ENCODE measurements at regions not wholly inside any gene's neighbourhood (a gene's known extent, or its start where the extent isn't known, plus 50 kb on each side); places are given as distances from the start of the nearest gene placed in this dataset.

- no peaks in the 10 kb centered on the region for H3K4me1 Mint-ChIP-seq
- POLR2A ChIA-PET: no interaction called here
- peaks cover 0 to 8% (median 0%) of the 10 kb centered on the region in 9 donors for H3K9me3 Mint-ChIP-seq
- DNase-seq (no peak), ATAC-seq (no peak)
- no peak overlapping the region for H3K4me3 Mint-ChIP-seq
- no peaks in the 10 kb centered on the region for H3K36me3 Mint-ChIP-seq
- peaks cover 0 to 13% (median 4%) of the 10 kb centered on the region in 5 donors for H3K27me3 Mint-ChIP-seq
- no peak overlapping the region for H3K27ac Mint-ChIP-seq
These were observed 1051.4 kb downstream of the AGBL1 start for GRCh38 chr15:87131067-87131466.

GRCh38 chr15:87129916-87130315 is 1050.2 kb downstream of the AGBL1 start:
- Mint-ChIP-seq H3K4me3 (no peak overlapping the region), H3K4me1 (no peaks in the 10 kb centered on the region), H3K36me3 (no peaks in the 10 kb centered on the region), H3K27me3 (peaks cover 0 to 14% (median 6%) of the 10 kb centered on the region in 5 donors), H3K27ac (no peak overlapping the region), H3K9me3 (peaks cover 0 to 5% (median 0%) of the 10 kb centered on the region in 9 donors)
- POLR2A ChIA-PET: no interaction called here
- no peak for DNase-seq
- ATAC-seq: no peak

GRCh38 chr15:87123676-87124382 is 1044.2 kb downstream of the AGBL1 start:
- POLR2A ChIA-PET: no interaction called here
- DNase-seq (no peak), ATAC-seq (no peak)
- no peak overlapping the region for H3K27ac Mint-ChIP-seq
- H3K9me3 Mint-ChIP-seq: peaks cover 0 to 6% (median 0%) of the 10 kb centered on the region in 9 donors
- no peaks in the 10 kb centered on the region for H3K4me1 Mint-ChIP-seq
- H3K4me3 Mint-ChIP-seq: no peak overlapping the region
- no peaks in the 10 kb centered on the region for H3K36me3 Mint-ChIP-seq
- peaks cover 0 to 12% (median 4%) of the 10 kb centered on the region in 5 donors for H3K27me3 Mint-ChIP-seq

- Mint-ChIP-seq H3K27me3 (peaks cover 0 to 11% (median 4%) of the 10 kb centered on the region in 5 donors), H3K4me1 (no peaks in the 10 kb centered on the region), H3K27ac (no peak overlapping the region), H3K4me3 (no peak overlapping the region), H3K36me3 (no peaks in the 10 kb centered on the region), H3K9me3 (peaks cover 0 to 6% (median 0%) of the 10 kb centered on the region in 9 donors)
- ATAC-seq (no peak), DNase-seq (no peak)
- POLR2A ChIA-PET: no interaction called here
These were observed 1041.7 kb downstream of the AGBL1 start for GRCh38 chr15:87121336-87121735.

- Mint-ChIP-seq H3K9me3 (peaks cover 0 to 6% (median 0%) of the 10 kb centered on the region in 9 donors), H3K4me1 (no peaks in the 10 kb centered on the region), H3K27me3 (peaks cover 0 to 4% (median 2%) of the 10 kb centered on the region in 5 donors), H3K4me3 (no peak overlapping the region), H3K27ac (no peak overlapping the region), H3K36me3 (no peaks in the 10 kb centered on the region)
- DNase-seq (no peak), ATAC-seq (no peak)
- POLR2A ChIA-PET: no interaction called here
These were observed 1040.9 kb downstream of the AGBL1 start for GRCh38 chr15:87120555-87120954.

- POLR2A ChIA-PET: no interaction called here
- no peak for DNase-seq
These were observed 1039.2 kb downstream of the AGBL1 start for GRCh38 chr15:87118846-87119245.

GRCh38 chr15:87118435-87118834 is 1038.8 kb downstream of the AGBL1 start:
- H3K9me3 Mint-ChIP-seq: peaks cover 0 to 9% (median 0%) of the 10 kb centered on the region in 9 donors
- H3K36me3 Mint-ChIP-seq: no peaks in the 10 kb centered on the region
- no peak overlapping the region for H3K27ac Mint-ChIP-seq
- H3K4me3 Mint-ChIP-seq: no peak overlapping the region
- H3K4me1 Mint-ChIP-seq: no peaks in the 10 kb centered on the region
- POLR2A ChIA-PET: no interaction called here
- DNase-seq (no peak), ATAC-seq (no peak)
- peaks cover 0 to 4% (median 2%) of the 10 kb centered on the region in 5 donors for H3K27me3 Mint-ChIP-seq

More at GRCh38 chr15:87118846-87119245, 1039.2 kb downstream of the AGBL1 start:
- ATAC-seq: no peak
- H3K27me3 Mint-ChIP-seq: peaks cover 0 to 4% (median 2%) of the 10 kb centered on the region in 5 donors
- H3K9me3 Mint-ChIP-seq: peaks cover 0 to 9% (median 0%) of the 10 kb centered on the region in 9 donors
- H3K36me3 Mint-ChIP-seq: no peaks in the 10 kb centered on the region
- H3K4me3 Mint-ChIP-seq: no peak overlapping the region
- H3K4me1 Mint-ChIP-seq: no peaks in the 10 kb centered on the region
- no peak overlapping the region for H3K27ac Mint-ChIP-seq

GRCh38 chr15:87115795-87116194 is 1036.1 kb downstream of the AGBL1 start:
- Mint-ChIP-seq H3K4me3 (no peak overlapping the region), H3K9me3 (peaks cover 0 to 3% (median 0%) of the 10 kb centered on the region in 9 donors), H3K36me3 (no peaks in the 10 kb centered on the region), H3K4me1 (no peaks in the 10 kb centered on the region), H3K27me3 (peaks cover 0 to 2% (median 0%) of the 10 kb centered on the region in 5 donors), H3K27ac (no peak overlapping the region)
- no peak for ATAC-seq
- DNase-seq: no peak
- POLR2A ChIA-PET: no interaction called here

GRCh38 chr15:87099916-87100315 is 1020.2 kb downstream of the AGBL1 start:
- no peaks in the 10 kb centered on the region for H3K4me1 Mint-ChIP-seq
- DNase-seq: no peak
- peak overlapping the region in 2 of 10 donors; percentile 21 to 63 for H3K27ac Mint-ChIP-seq
- peaks cover 2 to 41% (median 16%) of the 10 kb centered on the region in 9 donors for H3K9me3 Mint-ChIP-seq
- H3K36me3 Mint-ChIP-seq: peaks cover 0 to 22% (median 2%) of the 10 kb centered on the region in 3 donors
- peaks cover 9 to 42% (median 17%) of the 10 kb centered on the region in 5 donors for H3K27me3 Mint-ChIP-seq
- no peak overlapping the region for H3K4me3 Mint-ChIP-seq
- POLR2A ChIA-PET: no interaction called here
- no peak for ATAC-seq

- POLR2A ChIA-PET: no interaction called here
- ATAC-seq (no peak), DNase-seq (no peak)
- peaks cover 0 to 8% (median 0%) of the 10 kb centered on the region in 5 donors for H3K27me3 Mint-ChIP-seq
- no peak overlapping the region for H3K27ac Mint-ChIP-seq
- no peaks in the 10 kb centered on the region for H3K36me3 Mint-ChIP-seq
- H3K9me3 Mint-ChIP-seq: peaks cover 0 to 4% (median 0%) of the 10 kb centered on the region in 9 donors
- no peaks in the 10 kb centered on the region for H3K4me1 Mint-ChIP-seq
- no peak overlapping the region for H3K4me3 Mint-ChIP-seq
These were observed 1009.9 kb downstream of the AGBL1 start for GRCh38 chr15:87089551-87089950.

GRCh38 chr15:87083201-87083600 is 1003.5 kb downstream of the AGBL1 start:
- no peaks in the 10 kb centered on the region for H3K36me3 Mint-ChIP-seq
- no peaks in the 10 kb centered on the region for H3K4me1 Mint-ChIP-seq
- POLR2A ChIA-PET: no interaction called here
- H3K27ac Mint-ChIP-seq: no peak overlapping the region
- H3K9me3 Mint-ChIP-seq: peaks cover 0 to 6% (median 0%) of the 10 kb centered on the region in 9 donors
- no peak for ATAC-seq
- no peak overlapping the region for H3K4me3 Mint-ChIP-seq
- H3K27me3 Mint-ChIP-seq: peaks cover 2 to 9% (median 6%) of the 10 kb centered on the region in 5 donors
- no peak for DNase-seq

GRCh38 chr15:87082581-87082980 is 1002.9 kb downstream of the AGBL1 start:
- Mint-ChIP-seq H3K4me1 (no peaks in the 10 kb centered on the region), H3K27ac (no peak overlapping the region), H3K9me3 (peaks cover 0 to 3% (median 0%) of the 10 kb centered on the region in 9 donors), H3K4me3 (no peak overlapping the region), H3K36me3 (no peaks in the 10 kb centered on the region), H3K27me3 (peaks cover 2 to 9% (median 6%) of the 10 kb centered on the region in 5 donors)
- POLR2A ChIA-PET: no interaction called here
- ATAC-seq: no peak
- no peak for DNase-seq

- DNase-seq: no peak
- POLR2A ChIA-PET: no interaction called here
- H3K4me1 Mint-ChIP-seq: no peaks in the 10 kb centered on the region
- no peak for ATAC-seq
- H3K27me3 Mint-ChIP-seq: peaks cover 2 to 9% (median 6%) of the 10 kb centered on the region in 5 donors
- H3K27ac Mint-ChIP-seq: no peak overlapping the region
- peaks cover 0 to 7% (median 0%) of the 10 kb centered on the region in 9 donors for H3K9me3 Mint-ChIP-seq
- H3K4me3 Mint-ChIP-seq: no peak overlapping the region
- H3K36me3 Mint-ChIP-seq: no peaks in the 10 kb centered on the region
These were observed 1000.9 kb downstream of the AGBL1 start for GRCh38 chr15:87080547-87080946.

All from naive thymus-derived CD8-positive, alpha-beta T cell (primary cell).